ENCODE measurements at regions not wholly inside any gene's neighbourhood (a gene's known extent, or its start where the extent isn't known, plus 50 kb on each side); places are given as distances from the start of the nearest gene placed in this dataset.

- TF ChIP-seq EZH2phosphoT487 (IDR thresholded peaks at IDR 0.05; ENCODE audit: low read depth), result no peak
- no peak for TF ChIP-seq CTCF (IDR thresholded peaks at IDR 0.05; ENCODE audit: low read depth, low read length)
- Histone ChIP-seq H3K4me1 (ENCODE audit: low read length) (no peaks in the 10 kb centered on the region), H3K4me3 (ENCODE audit: low read length) (no peak overlapping the region), H3K9ac (ENCODE audit: low read length) (no peak overlapping the region), H3K27me3 (ENCODE audit: low read depth, low read length) (no peaks in the 10 kb centered on the region), H3K4me2 (ENCODE audit: low read length) (no peak overlapping the region), H3K9me3 (ENCODE audit: insufficient read depth, low read length) (no peaks in the 10 kb centered on the region), H3K36me3 (replicated peaks; ENCODE audit: low read depth, low read length) (no peaks in the 10 kb centered on the region), H3K79me2 (ENCODE audit: low read length) (no peaks in the 10 kb centered on the region), H3K27ac (ENCODE audit: low read length) (no peak overlapping the region), H4K20me1 (ENCODE audit: insufficient read depth, low read length) (no peaks in the 10 kb centered on the region), H2AFZ (ENCODE audit: low read depth, low read length) (no peak overlapping the region)
Observed at GRCh38 chr1:60922304-60922703, 160.1 kb upstream of the NFIA start.

- Histone ChIP-seq H3K4me3 (ENCODE audit: low read length) (no peak overlapping the region), H3K9me3 (ENCODE audit: insufficient read depth, low read length) (no peaks in the 10 kb centered on the region), H3K4me1 (ENCODE audit: low read length) (no peaks in the 10 kb centered on the region), H3K27me3 (ENCODE audit: low read depth, low read length) (no peaks in the 10 kb centered on the region), H3K79me2 (ENCODE audit: low read length) (no peaks in the 10 kb centered on the region), H3K4me2 (ENCODE audit: low read length) (no peak overlapping the region), H3K36me3 (replicated peaks; ENCODE audit: low read depth, low read length) (no peaks in the 10 kb centered on the region), H3K27ac (ENCODE audit: low read length) (no peak overlapping the region), H2AFZ (ENCODE audit: low read depth, low read length) (no peak overlapping the region), H3K9ac (ENCODE audit: low read length) (no peak overlapping the region), H4K20me1 (ENCODE audit: insufficient read depth, low read length) (no peaks in the 10 kb centered on the region)
- TF ChIP-seq EZH2phosphoT487 (IDR thresholded peaks at IDR 0.05; ENCODE audit: low read depth) (no peak), CTCF (IDR thresholded peaks at IDR 0.05; ENCODE audit: low read depth, low read length) (no peak)
Observed at GRCh38 chr1:60921175-60921574, 161.2 kb upstream of the NFIA start.

- Histone ChIP-seq H3K4me2 (ENCODE audit: low read length) (no peak overlapping the region), H3K4me3 (ENCODE audit: low read length) (no peak overlapping the region), H3K36me3 (replicated peaks; ENCODE audit: low read depth, low read length) (no peaks in the 10 kb centered on the region), H3K9ac (ENCODE audit: low read length) (no peak overlapping the region), H3K27ac (ENCODE audit: low read length) (no peak overlapping the region), H3K4me1 (ENCODE audit: low read length) (no peaks in the 10 kb centered on the region), H3K27me3 (ENCODE audit: low read depth, low read length) (no peaks in the 10 kb centered on the region), H4K20me1 (ENCODE audit: insufficient read depth, low read length) (no peaks in the 10 kb centered on the region), H3K9me3 (ENCODE audit: insufficient read depth, low read length) (no peaks in the 10 kb centered on the region), H3K79me2 (ENCODE audit: low read length) (no peaks in the 10 kb centered on the region), H2AFZ (ENCODE audit: low read depth, low read length) (no peak overlapping the region)
- TF ChIP-seq CTCF (IDR thresholded peaks at IDR 0.05; ENCODE audit: low read depth, low read length) (no peak), EZH2phosphoT487 (IDR thresholded peaks at IDR 0.05; ENCODE audit: low read depth) (no peak)
Observed at GRCh38 chr1:60920561-60920960, 161.8 kb upstream of the NFIA start.

DNA sequence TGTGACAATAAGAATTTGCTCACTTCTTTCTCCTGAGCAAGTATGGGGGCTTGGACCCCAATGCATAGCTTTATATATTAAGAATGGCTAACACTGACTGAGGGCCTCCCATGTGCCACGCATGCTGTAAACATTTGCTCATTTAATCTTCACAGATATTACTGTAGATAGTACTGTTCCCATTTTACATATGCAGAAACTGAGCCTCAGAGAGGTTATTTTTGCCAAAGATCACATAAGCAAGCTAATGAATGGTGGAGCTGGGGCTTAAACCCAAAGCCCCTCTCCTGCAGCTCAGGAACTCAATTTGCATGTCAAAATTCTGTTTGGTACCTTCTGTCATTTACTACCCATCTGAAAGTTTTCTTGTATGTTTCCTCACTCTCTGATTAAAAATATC, 163.5 kb upstream of the NFIA start:
- no peaks in the 10 kb centered on the region for H3K9me3 ChIP-seq (ENCODE audit: insufficient read depth, low read length)
- H3K36me3 ChIP-seq (replicated peaks; ENCODE audit: low read depth, low read length), result no peaks in the 10 kb centered on the region
- no peak overlapping the region for H3K4me2 ChIP-seq (ENCODE audit: low read length)
- no peaks in the 10 kb centered on the region for H3K4me1 ChIP-seq (ENCODE audit: low read length)
- no peak overlapping the region for H3K27ac ChIP-seq (ENCODE audit: low read length)
- H2AFZ ChIP-seq (ENCODE audit: low read depth, low read length), result no peak overlapping the region
- H3K9ac ChIP-seq (ENCODE audit: low read length), result no peak overlapping the region
- H3K27me3 ChIP-seq (ENCODE audit: low read depth, low read length), result no peaks in the 10 kb centered on the region
- H3K79me2 ChIP-seq (ENCODE audit: low read length), result no peaks in the 10 kb centered on the region
- H4K20me1 ChIP-seq (ENCODE audit: insufficient read depth, low read length), result no peaks in the 10 kb centered on the region
- TF ChIP-seq CTCF (IDR thresholded peaks at IDR 0.05; ENCODE audit: low read depth, low read length) (no peak), EZH2phosphoT487 (IDR thresholded peaks at IDR 0.05; ENCODE audit: low read depth) (no peak)
- H3K4me3 ChIP-seq (ENCODE audit: low read length), result no peak overlapping the region

Data from OCI-LY3 (cell line).